ENCODE measurements at regions not wholly inside any gene's neighbourhood (a gene's known extent, or its start where the extent isn't known, plus 50 kb on each side); places are given as distances from the start of the nearest gene placed in this dataset.
"Not testable (repeated sequence)": the region's sequence is repeated elsewhere in the genome, so short reads cannot be mapped to it uniquely, and the experiment has no call there.

- Mint-ChIP-seq H3K27ac (no peak overlapping the region), H3K27me3 (no peaks in the 10 kb centered on the region), H3K4me1 (ENCODE audit: low read depth) (no peaks in the 10 kb centered on the region), H3K4me3 (no peak overlapping the region), H3K36me3 (ENCODE audit: low read depth) (no peaks in the 10 kb centered on the region), H3K9me3 (peaks cover 6% of the 10 kb centered on the region)
Observed at GRCh38 chr11:116348226-116348625, 424.6 kb downstream of the BUD13 start.

- H3K27me3 Mint-ChIP-seq, result no peaks in the 10 kb centered on the region
- H3K9me3 Mint-ChIP-seq, result peaks cover 6% of the 10 kb centered on the region
- H3K4me3 Mint-ChIP-seq, result no peak overlapping the region
- H3K36me3 Mint-ChIP-seq (ENCODE audit: low read depth), result no peaks in the 10 kb centered on the region
- no peak overlapping the region for H3K27ac Mint-ChIP-seq
- H3K4me1 Mint-ChIP-seq (ENCODE audit: low read depth), result no peaks in the 10 kb centered on the region
Observed at GRCh38 chr11:116345575-116345974, 427.2 kb downstream of the BUD13 start.

GRCh38 chr11:116344601-116345000 is 428.2 kb downstream of the BUD13 start:
- Mint-ChIP-seq H3K36me3 (ENCODE audit: low read depth) (no peaks in the 10 kb centered on the region), H3K4me3 (no peak overlapping the region), H3K27ac (no peak overlapping the region), H3K27me3 (no peaks in the 10 kb centered on the region), H3K4me1 (ENCODE audit: low read depth) (no peaks in the 10 kb centered on the region), H3K9me3 (peaks cover 6% of the 10 kb centered on the region)

GRCh38 chr11:116343270-116343669 is 429.5 kb downstream of the BUD13 start:
- H3K4me3 Mint-ChIP-seq, result no peak overlapping the region
- H3K27ac Mint-ChIP-seq, result no peak overlapping the region
- no peaks in the 10 kb centered on the region for H3K27me3 Mint-ChIP-seq

GRCh38 chr11:116342148-116342547 is 430.6 kb downstream of the BUD13 start:
- Mint-ChIP-seq H3K27me3 (no peaks in the 10 kb centered on the region), H3K4me1 (ENCODE audit: low read depth) (no peaks in the 10 kb centered on the region), H3K36me3 (ENCODE audit: low read depth) (no peaks in the 10 kb centered on the region), H3K9me3 (peaks cover 9% of the 10 kb centered on the region), H3K4me3 (no peak overlapping the region), H3K27ac (no peak overlapping the region)

More at GRCh38 chr11:116343270-116343669, 429.5 kb downstream of the BUD13 start:
- Mint-ChIP-seq H3K4me1 (ENCODE audit: low read depth) (no peaks in the 10 kb centered on the region), H3K36me3 (ENCODE audit: low read depth) (no peaks in the 10 kb centered on the region), H3K9me3 (peaks cover 3% of the 10 kb centered on the region)

- Mint-ChIP-seq H3K27me3 (no peaks in the 10 kb centered on the region), H3K4me3 (no peak overlapping the region), H3K9me3 (peaks cover 10% of the 10 kb centered on the region), H3K27ac (no peak overlapping the region), H3K36me3 (ENCODE audit: low read depth) (no peaks in the 10 kb centered on the region), H3K4me1 (ENCODE audit: low read depth) (no peaks in the 10 kb centered on the region)
Observed at GRCh38 chr11:116339306-116340098, 433.3 kb downstream of the BUD13 start.

GRCh38 chr11:116338500-116338899 is 434.3 kb downstream of the BUD13 start:
- H3K27me3 Mint-ChIP-seq; H3K27ac Mint-ChIP-seq; H3K4me3 Mint-ChIP-seq; H3K36me3 Mint-ChIP-seq (ENCODE audit: low read depth); H3K4me1 Mint-ChIP-seq (ENCODE audit: low read depth): not testable (repeated sequence)
- H3K9me3 Mint-ChIP-seq, result peaks cover 10% of the 10 kb centered on the region

GRCh38 chr11:116336540-116336939 is 436.2 kb downstream of the BUD13 start:
- no peaks in the 10 kb centered on the region for H3K4me1 Mint-ChIP-seq (ENCODE audit: low read depth)
- H3K9me3 Mint-ChIP-seq, result peaks cover 10% of the 10 kb centered on the region
- H3K4me3 Mint-ChIP-seq, result no peak overlapping the region
- no peak overlapping the region for H3K27ac Mint-ChIP-seq
- no peaks in the 10 kb centered on the region for H3K27me3 Mint-ChIP-seq
- H3K36me3 Mint-ChIP-seq (ENCODE audit: low read depth), result no peaks in the 10 kb centered on the region

GRCh38 chr11:116335891-116336290 is 436.9 kb downstream of the BUD13 start:
- Mint-ChIP-seq H3K4me1 (ENCODE audit: low read depth) (no peaks in the 10 kb centered on the region), H3K4me3 (no peak overlapping the region), H3K36me3 (ENCODE audit: low read depth) (no peaks in the 10 kb centered on the region), H3K27ac (no peak overlapping the region), H3K27me3 (no peaks in the 10 kb centered on the region), H3K9me3 (peaks cover 10% of the 10 kb centered on the region)

GRCh38 chr11:116335078-116335477 is 437.7 kb downstream of the BUD13 start:
- peaks cover 10% of the 10 kb centered on the region for H3K9me3 Mint-ChIP-seq
- H3K4me3 Mint-ChIP-seq, result no peak overlapping the region
- no peaks in the 10 kb centered on the region for H3K4me1 Mint-ChIP-seq (ENCODE audit: low read depth)
- no peak overlapping the region for H3K27ac Mint-ChIP-seq
- no peaks in the 10 kb centered on the region for H3K36me3 Mint-ChIP-seq (ENCODE audit: low read depth)
- no peaks in the 10 kb centered on the region for H3K27me3 Mint-ChIP-seq

- no peak overlapping the region for H3K4me3 Mint-ChIP-seq
- H3K9me3 Mint-ChIP-seq, result peaks cover 10% of the 10 kb centered on the region
- H3K4me1 Mint-ChIP-seq (ENCODE audit: low read depth), result no peaks in the 10 kb centered on the region
- H3K36me3 Mint-ChIP-seq (ENCODE audit: low read depth), result no peaks in the 10 kb centered on the region
- no peak overlapping the region for H3K27ac Mint-ChIP-seq
- H3K27me3 Mint-ChIP-seq, result no peaks in the 10 kb centered on the region
Observed at GRCh38 chr11:116334596-116334995, 438.2 kb downstream of the BUD13 start.

GRCh38 chr11:116333001-116333535 is 439.7 kb downstream of the BUD13 start:
- Mint-ChIP-seq H3K36me3 (ENCODE audit: low read depth) (no peaks in the 10 kb centered on the region), H3K4me1 (ENCODE audit: low read depth) (no peaks in the 10 kb centered on the region), H3K4me3 (no peak overlapping the region), H3K27me3 (peaks cover 4% of the 10 kb centered on the region), H3K9me3 (peaks cover 10% of the 10 kb centered on the region), H3K27ac (no peak overlapping the region)

- peaks cover 5% of the 10 kb centered on the region for H3K27me3 Mint-ChIP-seq
- H3K36me3 Mint-ChIP-seq (ENCODE audit: low read depth), result no peaks in the 10 kb centered on the region
- H3K27ac Mint-ChIP-seq, result no peak overlapping the region
- no peak overlapping the region for H3K4me3 Mint-ChIP-seq
- no peaks in the 10 kb centered on the region for H3K4me1 Mint-ChIP-seq (ENCODE audit: low read depth)
- peaks cover 4% of the 10 kb centered on the region for H3K9me3 Mint-ChIP-seq
Observed at GRCh38 chr11:116332391-116332790, 440.4 kb downstream of the BUD13 start.

- H3K4me1 Mint-ChIP-seq (ENCODE audit: low read depth), result no peaks in the 10 kb centered on the region
- peaks cover 5% of the 10 kb centered on the region for H3K27me3 Mint-ChIP-seq
- no peak overlapping the region for H3K27ac Mint-ChIP-seq
- H3K36me3 Mint-ChIP-seq (ENCODE audit: low read depth), result no peaks in the 10 kb centered on the region
- no peaks in the 10 kb centered on the region for H3K9me3 Mint-ChIP-seq
- H3K4me3 Mint-ChIP-seq, result no peak overlapping the region
Observed at GRCh38 chr11:116331381-116331780, 441.4 kb downstream of the BUD13 start.

- Mint-ChIP-seq H3K9me3 (no peaks in the 10 kb centered on the region), H3K27ac (no peak overlapping the region), H3K27me3 (peaks cover 5% of the 10 kb centered on the region), H3K4me1 (ENCODE audit: low read depth) (no peaks in the 10 kb centered on the region), H3K36me3 (ENCODE audit: low read depth) (no peaks in the 10 kb centered on the region), H3K4me3 (no peak overlapping the region)
Observed at GRCh38 chr11:116330439-116331185, 442.2 kb downstream of the BUD13 start.

Measured in stimulated activated naive CD8-positive, alpha-beta T cell treated with anti-CD3 and anti-CD28 coated beads, Interleukin-15, Interleukin-2, amounts not matched to agents 100 ng/mL and 50 ng/mL, for 24 hours (primary cell).